CD4-positive, alpha-beta T cell (primary cell): ENCODE measurements at regions not wholly inside any gene's neighbourhood (a gene's known extent, or its start where the extent isn't known, plus 50 kb on each side); places are given as distances from the start of the nearest gene placed in this dataset.

Experiments
- ATAC-seq: fragments of 200-7000 bp; cut with Tn5 transposase; one replicate; pipeline ENCODE4 v1.10.0; 2022; ENCODE audit warnings: mild to moderate bottlenecking; ENCODE audit not compliant: poor library complexity
- CTCF ChIA-PET: fragments of 350-600 bp; sonication (Branson Sonifier 250); formaldehyde crosslinking; loops from one replicate; lab custom pipeline; 2021; ENCODE audit warnings: antibody characterized with exemption, inconsistent platforms; lab: Charles Lee
- POLR2A ChIA-PET: fragments of 350-600 bp; sonication (Branson Sonifier 250); formaldehyde crosslinking; loops from one replicate; lab custom pipeline; 2021; ENCODE audit warnings: antibody characterized with exemption, inconsistent platforms; lab: Charles Lee
- DNase-seq, 14 experiments: peaks; one replicate each; pipeline ENCODE4 v3.0.0-alpha.2; 2013 to 2020; ENCODE audit warnings: mixed read lengths in 2 of 14
- H3K27ac ChIP-seq, 2 donors: one replicate each; pipeline versions ENCODE4 v1.5.1 to v1.7.0; 2013; ENCODE audit warnings: low read length in 2 of 2, low read depth in 1 of 2, mild to moderate bottlenecking in 1 of 2
- H3K27me3 ChIP-seq, 2 experiments: 1 replicate in 1 of 2; 2 replicates in 1 of 2; pipeline versions ENCODE4 v1.6.1 to v1.7.0; 2013; ENCODE audit warnings: low read length in 2 of 2, control low read depth in 1 of 2, mild to moderate bottlenecking in 1 of 2, moderate library complexity in 1 of 2; ENCODE audit not compliant: insufficient read depth in 2 of 2, control insufficient read depth in 1 of 2
- H3K36me3 ChIP-seq: one replicate; pipeline ENCODE4 v1.6.1; 2013; ENCODE audit warnings: low read length, control low read depth; ENCODE audit not compliant: insufficient read depth
- H3K4me1 ChIP-seq: one replicate; pipeline ENCODE4 v1.6.1; 2013; ENCODE audit warnings: low read length, control low read depth; ENCODE audit not compliant: insufficient read depth
- H3K4me3 ChIP-seq: one replicate; pipeline ENCODE4 v1.5.1; 2013; ENCODE audit warnings: mild to moderate bottlenecking, low read length, moderate library complexity
- H3K9me3 ChIP-seq, 2 experiments: 1 replicate in 1 of 2; 2 replicates in 1 of 2; pipeline versions ENCODE4 v1.6.1 to v1.7.0; 2013; ENCODE audit warnings: low read length in 2 of 2, mild to moderate bottlenecking in 2 of 2, control low read depth in 1 of 2, moderate library complexity in 1 of 2; ENCODE audit not compliant: control insufficient read depth in 1 of 2, insufficient read depth in 1 of 2
- H3K27ac Mint-ChIP-seq: one replicate; pipeline ENCODE4 v1.8.0; 2020; ENCODE audit warnings: mixed read lengths
- H3K27me3 Mint-ChIP-seq: one replicate; pipeline ENCODE4 v1.8.0; 2021; ENCODE audit warnings: mixed read lengths
- H3K36me3 Mint-ChIP-seq: one replicate; pipeline ENCODE4 v1.8.0; 2021; ENCODE audit warnings: low read depth, mixed read lengths
- H3K4me1 Mint-ChIP-seq: one replicate; pipeline ENCODE4 v1.8.0; 2021; ENCODE audit warnings: low read depth, mixed read lengths
- H3K4me3 Mint-ChIP-seq: one replicate; pipeline ENCODE4 v1.8.0; 2020; ENCODE audit warnings: mild to moderate bottlenecking, mixed read lengths
- H3K9me3 Mint-ChIP-seq: one replicate; pipeline ENCODE4 v1.8.0; 2020; ENCODE audit warnings: mixed read lengths
- CTCF ChIP-seq: fragments of 200-600 bp; IDR thresholded peaks from one replicate; pipeline ENCODE4 v1.8.0; 2022; ENCODE audit warnings: antibody characterized with exemption, mild to moderate bottlenecking
- intact Hi-C, 2 experiments: fragments of 100-400 bp; cut with DNase I in 1 of 2; cut with micrococcal nuclease in 1 of 2; formaldehyde crosslinking; loops; one replicate each; pipeline versions ENCODE4 v1.15.1 to v1.9.0; 2023 to 2025; cut with DNase I, micrococcal nuclease

- no peaks in the 10 kb centered on the region for H3K27me3 ChIP-seq
- ATAC-seq: no peak
- H3K9me3 ChIP-seq: no peaks in the 10 kb centered on the region
- CTCF ChIA-PET: interaction anchor here (0.7 kb wide), 1 partner anchor 140 kb away, joined by 4 read pairs; no protein-coding TSS in a partner anchor
- TF ChIP-seq CTCF: no peak
- H3K4me1 ChIP-seq: no peaks in the 10 kb centered on the region
- no peak overlapping the region for H3K27ac Mint-ChIP-seq
- DNase-seq: no peak
- H3K9me3 Mint-ChIP-seq: no peaks in the 10 kb centered on the region
- POLR2A ChIA-PET: no interaction called here
- H3K36me3 ChIP-seq: no peaks in the 10 kb centered on the region
- no peak overlapping the region for H3K4me3 ChIP-seq
- H3K27me3 Mint-ChIP-seq: no peaks in the 10 kb centered on the region
- intact Hi-C loops: no loop called here
- H3K4me1 Mint-ChIP-seq: no peaks in the 10 kb centered on the region
- H3K36me3 Mint-ChIP-seq: no peaks in the 10 kb centered on the region
- no peak overlapping the region for H3K27ac ChIP-seq
- H3K4me3 Mint-ChIP-seq: no peak overlapping the region
Observed at GRCh38 chr1:217072926-217073325, 349.7 kb upstream of the ESRRG start.

GRCh38 chr1:217067642-217068041 lies 344.4 kb upstream of the ESRRG start:
- DNase-seq (no peak), ATAC-seq (no peak)
- H3K9me3 Mint-ChIP-seq: no peaks in the 10 kb centered on the region
- no peaks in the 10 kb centered on the region for H3K4me1 ChIP-seq
- H3K4me3 Mint-ChIP-seq: no peak overlapping the region
- ChIA-PET CTCF (no interaction called here), POLR2A (no interaction called here)
- no peaks in the 10 kb centered on the region for H3K36me3 Mint-ChIP-seq
- no peaks in the 10 kb centered on the region for H3K36me3 ChIP-seq
- H3K27me3 Mint-ChIP-seq: no peaks in the 10 kb centered on the region
- intact Hi-C loops: no loop called here
- no peaks in the 10 kb centered on the region for H3K27me3 ChIP-seq
- no peaks in the 10 kb centered on the region for H3K4me1 Mint-ChIP-seq
- no peak for TF ChIP-seq CTCF
- peaks cover 0 to 3% of the 10 kb centered on the region in 2 experiments for H3K9me3 ChIP-seq
- no peak overlapping the region for H3K27ac ChIP-seq
- H3K27ac Mint-ChIP-seq: no peak overlapping the region
- H3K4me3 ChIP-seq: no peak overlapping the region

- ChIA-PET CTCF (no interaction called here), POLR2A (no interaction called here)
- DNase-seq (no peak), ATAC-seq (no peak)
- H3K27ac ChIP-seq: no peak overlapping the region
- Mint-ChIP-seq H3K4me3 (no peak overlapping the region), H3K27ac (no peak overlapping the region), H3K36me3 (no peaks in the 10 kb centered on the region), H3K9me3 (no peaks in the 10 kb centered on the region), H3K4me1 (no peaks in the 10 kb centered on the region), H3K27me3 (no peaks in the 10 kb centered on the region)
- TF ChIP-seq CTCF: no peak
- no peaks in the 10 kb centered on the region for H3K4me1 ChIP-seq
- no peak overlapping the region for H3K4me3 ChIP-seq
- H3K27me3 ChIP-seq: no peaks in the 10 kb centered on the region
- peaks cover 0 to 3% of the 10 kb centered on the region in 2 experiments for H3K9me3 ChIP-seq
- intact Hi-C loops: no loop called here
- H3K36me3 ChIP-seq: no peaks in the 10 kb centered on the region
Observed at GRCh38 chr1:217066794-217067193, 343.6 kb upstream of the ESRRG start.
